Nephron (organoid): ENCODE measurements at regions not wholly inside any gene's neighbourhood (a gene's known extent, or its start where the extent isn't known, plus 50 kb on each side); places are given as distances from the start of the nearest gene placed in this dataset.

Experiments
- H3K27ac Mint-ChIP-seq, 3 experiments: 2 replicates each; pipeline ENCODE4 v1.8.0; 2020; ENCODE audit warnings: mixed read lengths in 3 of 3, mild to moderate bottlenecking in 2 of 3, moderate library complexity in 1 of 3
- H3K27me3 Mint-ChIP-seq: 2 replicates; pipeline ENCODE4 v1.8.0; 2021; ENCODE audit warnings: low read depth, mild to moderate bottlenecking, moderate library complexity, mixed read lengths
- H3K36me3 Mint-ChIP-seq: 2 replicates; pipeline ENCODE4 v1.8.0; 2020; ENCODE audit warnings: low read depth, mixed read lengths
- H3K4me1 Mint-ChIP-seq: 2 replicates; pipeline ENCODE4 v1.8.0; 2020; ENCODE audit warnings: mixed read lengths
- H3K4me3 Mint-ChIP-seq, 3 experiments: 2 replicates each; pipeline ENCODE4 v1.8.0; 2020; ENCODE audit warnings: mild to moderate bottlenecking in 3 of 3, mixed read lengths in 3 of 3, moderate library complexity in 2 of 3
- H3K9me3 Mint-ChIP-seq: 2 replicates; pipeline ENCODE4 v1.8.0; 2020; ENCODE audit warnings: mixed read lengths
- CTCF ChIP-seq, 3 experiments: fragments of 200-600 bp; sonication (generic); IDR thresholded peaks; one replicate each; pipeline ENCODE4 v1.5.0; 2021; ENCODE audit warnings: antibody characterized with exemption in 3 of 3; ENCODE audit not compliant: unreplicated experiment in 3 of 3

- no peak for TF ChIP-seq CTCF (IDR thresholded peaks at IDR 0.05; ENCODE audit: unreplicated experiment in 3 of 3)
- Mint-ChIP-seq H3K27me3 (no peaks in the 10 kb centered on the region), H3K4me3 (no peak overlapping the region), H3K36me3 (no peaks in the 10 kb centered on the region), H3K9me3 (no peaks in the 10 kb centered on the region), H3K4me1 (no peaks in the 10 kb centered on the region), H3K27ac (no peak overlapping the region)
These were observed 160.3 kb downstream of the TLR4 start for GRCh38 chr9:117864385-117865057.

DNA sequence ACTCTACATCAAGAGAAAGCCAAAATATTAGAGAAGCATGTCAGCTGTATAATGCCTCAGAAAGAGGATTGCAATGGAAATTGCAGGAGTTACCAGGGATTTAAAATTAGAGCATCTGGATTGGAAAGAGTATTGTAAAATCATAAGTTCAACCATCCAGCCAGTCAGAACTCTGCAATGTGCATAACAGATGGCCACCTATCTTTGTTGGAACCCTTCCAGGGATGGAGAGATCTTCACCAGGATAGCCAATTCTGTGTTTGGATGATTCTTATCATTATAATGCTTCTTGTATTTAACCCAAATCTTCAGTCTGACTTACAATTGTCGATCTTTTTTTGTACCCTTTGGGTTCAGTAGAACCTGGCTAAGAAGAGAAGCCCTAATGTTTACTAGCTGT, 164.4 kb downstream of the TLR4 start:
- no peak overlapping the region for H3K4me3 Mint-ChIP-seq
- H3K27ac Mint-ChIP-seq = no peak overlapping the region
- no peaks in the 10 kb centered on the region for H3K27me3 Mint-ChIP-seq
- no peaks in the 10 kb centered on the region for H3K9me3 Mint-ChIP-seq
- no peaks in the 10 kb centered on the region for H3K4me1 Mint-ChIP-seq
- TF ChIP-seq CTCF (IDR thresholded peaks at IDR 0.05; ENCODE audit: unreplicated experiment in 3 of 3) = no peak
- no peaks in the 10 kb centered on the region for H3K36me3 Mint-ChIP-seq

- TF ChIP-seq CTCF (IDR thresholded peaks at IDR 0.05; ENCODE audit: unreplicated experiment in 3 of 3) = no peak
- no peak overlapping the region for H3K27ac Mint-ChIP-seq
- no peaks in the 10 kb centered on the region for H3K36me3 Mint-ChIP-seq
- no peaks in the 10 kb centered on the region for H3K9me3 Mint-ChIP-seq
- no peaks in the 10 kb centered on the region for H3K4me1 Mint-ChIP-seq
- H3K27me3 Mint-ChIP-seq = no peaks in the 10 kb centered on the region
- no peak overlapping the region for H3K4me3 Mint-ChIP-seq
These were observed 165.1 kb downstream of the TLR4 start for GRCh38 chr9:117869287-117869686.

GRCh38 chr9:117869712-117870111, 165.5 kb downstream of the TLR4 start:
- Mint-ChIP-seq H3K4me1 (no peaks in the 10 kb centered on the region), H3K4me3 (no peak overlapping the region), H3K27me3 (no peaks in the 10 kb centered on the region), H3K27ac (no peak overlapping the region), H3K36me3 (no peaks in the 10 kb centered on the region), H3K9me3 (no peaks in the 10 kb centered on the region)
- TF ChIP-seq CTCF (IDR thresholded peaks at IDR 0.05; ENCODE audit: unreplicated experiment in 3 of 3) = no peak

- H3K36me3 Mint-ChIP-seq = no peaks in the 10 kb centered on the region
- no peak overlapping the region for H3K27ac Mint-ChIP-seq
- no peaks in the 10 kb centered on the region for H3K27me3 Mint-ChIP-seq
- TF ChIP-seq CTCF (IDR thresholded peaks at IDR 0.05; ENCODE audit: unreplicated experiment in 3 of 3) = no peak
- H3K4me1 Mint-ChIP-seq = no peaks in the 10 kb centered on the region
- H3K9me3 Mint-ChIP-seq = no peaks in the 10 kb centered on the region
- no peak overlapping the region for H3K4me3 Mint-ChIP-seq
These were observed 169.5 kb downstream of the TLR4 start for GRCh38 chr9:117873664-117874063.

DNA sequence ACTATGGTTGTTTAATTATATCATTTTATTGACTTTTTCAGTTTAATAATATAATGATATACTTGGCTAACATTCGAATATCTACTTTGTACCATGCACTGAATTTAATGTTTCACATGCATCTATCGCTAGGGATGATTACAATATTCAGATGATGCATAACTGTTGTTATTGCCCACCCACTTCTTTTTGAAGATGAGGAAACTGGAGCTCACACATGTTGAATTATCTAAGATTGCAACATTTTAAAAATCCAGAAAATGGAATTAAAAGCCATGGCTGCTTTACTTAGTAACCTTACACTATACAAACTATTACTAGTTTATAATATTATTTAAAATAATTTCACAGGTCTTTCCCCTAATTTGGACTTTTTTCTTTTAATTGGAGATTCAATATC, 171.7 kb downstream of the TLR4 start:
- Mint-ChIP-seq H3K27ac (no peak overlapping the region), H3K4me3 (no peak overlapping the region), H3K27me3 (no peaks in the 10 kb centered on the region), H3K36me3 (no peaks in the 10 kb centered on the region), H3K9me3 (no peaks in the 10 kb centered on the region), H3K4me1 (no peaks in the 10 kb centered on the region)
- TF ChIP-seq CTCF (IDR thresholded peaks at IDR 0.05; ENCODE audit: unreplicated experiment in 3 of 3) = no peak
